CD4-positive, alpha-beta T cell treated with Interleukin-4 for 1 hour (primary cell): ENCODE measurements at regions not wholly inside any gene's neighbourhood (a gene's known extent, or its start where the extent isn't known, plus 50 kb on each side); places are given as distances from the start of the nearest gene placed in this dataset.

Experiments
- DNase-seq, 2 donors: peaks; one replicate each; pipeline ENCODE4 v3.0.0-alpha.2; 2020 to 2022

- no peak for DNase-seq
Observed at GRCh38 chr9:26483991-26484390, 408.6 kb downstream of the CAAP1 start.

- no peak for DNase-seq
Observed at GRCh38 chr9:26477963-26478362, 414.6 kb downstream of the CAAP1 start.

GRCh38 chr9:26471261-26471660 is 421.3 kb downstream of the CAAP1 start:
- DNase-seq, result no peak

- no peak for DNase-seq
Observed at GRCh38 chr9:26470284-26470683, 422.3 kb downstream of the CAAP1 start.

GRCh38 chr9:26463837-26464236 is 428.8 kb downstream of the CAAP1 start:
- no peak for DNase-seq

GRCh38 chr9:26462751-26463150 is 429.9 kb downstream of the CAAP1 start:
- DNase-seq, result no peak

- DNase-seq, result no peak
Observed at GRCh38 chr9:26462213-26462612, 430.4 kb downstream of the CAAP1 start.

- DNase-seq, result no peak
Observed at GRCh38 chr9:26460624-26461023, 432.0 kb downstream of the CAAP1 start.

GRCh38 chr9:26459959-26460358 is 432.6 kb downstream of the CAAP1 start:
- DNase-seq, result no peak

- DNase-seq, result no peak
Observed at GRCh38 chr9:26458054-26458453, 434.5 kb downstream of the CAAP1 start.

GRCh38 chr9:26457151-26457550 is 435.5 kb downstream of the CAAP1 start:
- DNase-seq, result no peak

- DNase-seq, result no peak
Observed at GRCh38 chr9:26439061-26439624, 453.5 kb downstream of the CAAP1 start.

GRCh38 chr9:26437056-26437711 is 455.4 kb downstream of the CAAP1 start:
- no peak for DNase-seq

- DNase-seq, result no peak
Observed at GRCh38 chr9:26426551-26427131, 466.0 kb downstream of the CAAP1 start.

- no peak for DNase-seq
Observed at GRCh38 chr9:26418480-26418879, 474.1 kb downstream of the CAAP1 start.

GRCh38 chr9:26415528-26415927 is 477.1 kb downstream of the CAAP1 start:
- no peak for DNase-seq

- DNase-seq, result no peak
Observed at GRCh38 chr9:26413611-26414010, 479.0 kb downstream of the CAAP1 start.

GRCh38 chr9:26412446-26412845 is 480.2 kb downstream of the CAAP1 start:
- no peak for DNase-seq

- DNase-seq, result no peak
Observed at GRCh38 chr9:26406676-26407075, 485.9 kb downstream of the CAAP1 start.

- DNase-seq, result no peak
Observed at GRCh38 chr9:26399556-26399955, 493.0 kb downstream of the CAAP1 start.

- DNase-seq, result no peak
Observed at GRCh38 chr9:26394025-26394424, 498.6 kb downstream of the CAAP1 start.

- no peak for DNase-seq
Observed at GRCh38 chr9:26392639-26393038, 500.0 kb downstream of the CAAP1 start.

GRCh38 chr9:26391036-26391435 is 501.6 kb downstream of the CAAP1 start:
- no peak for DNase-seq

- no peak for DNase-seq
Observed at GRCh38 chr9:26375448-26375847, 517.2 kb downstream of the CAAP1 start.

- no peak for DNase-seq
Observed at GRCh38 chr9:26373616-26374015, 519.0 kb downstream of the CAAP1 start.
